HL-60 (cell line): ENCODE measurements at regions not wholly inside any gene's neighbourhood (a gene's known extent, or its start where the extent isn't known, plus 50 kb on each side); places are given as distances from the start of the nearest gene placed in this dataset.

Experiments
- DNase-seq, 2 experiments: peaks; one replicate each; pipeline ENCODE4 v3.0.0-alpha.2; 2010 to 2020; ENCODE audit warnings: low read depth in 1 of 2, low spot score in 1 of 2
- H3K27ac ChIP-seq: fragments of 250-450 bp; sonication (Bioruptor Pico); replicated peaks from 2 replicates; pipeline ENCODE4 v1.5.1; 2020; ENCODE audit warnings: mild to moderate bottlenecking, moderate library complexity
- H3K27me3 ChIP-seq: fragments of 250-450 bp; sonication (Bioruptor Pico); 2 replicates; pipeline ENCODE4 v1.5.1; 2021; ENCODE audit warnings: mild to moderate bottlenecking, moderate library complexity; ENCODE audit not compliant: insufficient read depth, poor library complexity, severe bottlenecking
- H3K4me3 ChIP-seq: replicated peaks from 2 replicates; pipeline ENCODE4 v1.5.1; 2011; ENCODE audit warnings: mild to moderate bottlenecking, control low read depth, low read length; ENCODE audit not compliant: insufficient read depth
- CTCF ChIP-seq: IDR thresholded peaks from one replicate; pipeline ENCODE4 v1.5.1; 2011; ENCODE audit warnings: low read length, control low read depth, inconsistent platforms; ENCODE audit not compliant: insufficient read depth
- GABPA ChIP-seq: IDR thresholded peaks from 2 replicates; pipeline ENCODE4 v1.6.1; 2012; ENCODE audit warnings: low read depth
- POLR2AphosphoS5 ChIP-seq: IDR thresholded peaks from 2 replicates; pipeline ENCODE4 v1.6.1; 2012; ENCODE audit warnings: low read depth
- REST ChIP-seq: IDR thresholded peaks from 2 replicates; pipeline ENCODE4 v1.6.1; 2012; ENCODE audit warnings: low read depth; ENCODE audit not compliant: insufficient replicate concordance
- SPI1 ChIP-seq: IDR thresholded peaks from 2 replicates; pipeline ENCODE4 v1.6.1; 2012; ENCODE audit warnings: low read depth, mild to moderate bottlenecking, borderline replicate concordance

- no peak for TF ChIP-seq POLR2AphosphoS5
- TF ChIP-seq CTCF, result no peak
- TF ChIP-seq SPI1, result no peak
- no peak for TF ChIP-seq GABPA
- TF ChIP-seq REST, result no peak
- H3K27me3 ChIP-seq, result no peaks in the 10 kb centered on the region
- no peak for DNase-seq
- no peak overlapping the region for H3K27ac ChIP-seq
- H3K4me3 ChIP-seq, result no peak overlapping the region
Observed at GRCh38 chr20:11780765-11781369, 136.8 kb upstream of the BTBD3 start.

GRCh38 chr20:11783102-11783850, 134.4 kb upstream of the BTBD3 start:
- no peak for DNase-seq
- Histone ChIP-seq H3K4me3 (no peak overlapping the region), H3K27me3 (no peaks in the 10 kb centered on the region), H3K27ac (no peak overlapping the region)
- TF ChIP-seq GABPA (no peak), REST (no peak), POLR2AphosphoS5 (no peak), CTCF (no peak), SPI1 (no peak)

- no peak for TF ChIP-seq POLR2AphosphoS5
- Histone ChIP-seq H3K27ac (no peak overlapping the region), H3K27me3 (no peaks in the 10 kb centered on the region), H3K4me3 (no peak overlapping the region)
- DNase-seq, result no peak
Observed at GRCh38 chr20:11785885-11786507, 131.7 kb upstream of the BTBD3 start.

GRCh38 chr20:11790046-11790445, 127.6 kb upstream of the BTBD3 start:
- Histone ChIP-seq H3K27me3 (no peaks in the 10 kb centered on the region), H3K4me3 (no peak overlapping the region), H3K27ac (no peak overlapping the region)
- no peak for DNase-seq
- TF ChIP-seq CTCF (no peak), REST (no peak), POLR2AphosphoS5 (no peak), GABPA (no peak), SPI1 (no peak)
